Right lobe of liver (tissue), 4 donors: ENCODE measurements at regions not wholly inside any gene's neighbourhood (a gene's known extent, or its start where the extent isn't known, plus 50 kb on each side); places are given as distances from the start of the nearest gene placed in this dataset.

Experiments used
- CTCF ChIP-seq, 4 donors: fragments of 200-600 bp in 3 of 4; fragments of 450-650 bp in 1 of 4; IDR thresholded peaks; one replicate each; pipeline versions ENCODE4 v1.5.1 to v1.8.0; 2016 to 2022; ENCODE audit warnings: antibody characterized with exemption in 4 of 4, mild to moderate bottlenecking in 2 of 4
- POLR2A ChIP-seq: fragments of 450-650 bp; IDR thresholded peaks from one replicate; pipeline ENCODE4 v1.6.1; 2017; ENCODE audit warnings: antibody characterized with exemption, mild to moderate bottlenecking
- donor health status: DM: no; HTN: no; CAD: no.
- donor health status: DM: no; HTN: no; CAD: no.
- donor health status: DM: no; HTN: yes; CAD: no.

- TF ChIP-seq CTCF (IDR thresholded peaks at IDR 0.05): no peak
- TF ChIP-seq POLR2A: no peak
Observed at GRCh38 chr12:112716099-112717093, 75.2 kb upstream of the RPH3A start.
